HG03520 (cell line): ENCODE measurements at regions not wholly inside any gene's neighbourhood (a gene's known extent, or its start where the extent isn't known, plus 50 kb on each side); places are given as distances from the start of the nearest gene placed in this dataset.

Experiments used
- ATAC-seq: cut with Tn5 transposase; IDR thresholded peaks from one replicate; pipeline ENCODE4 v1.9.1; 2021; ENCODE audit warnings: mild to moderate bottlenecking, moderate library complexity; ENCODE audit not compliant: unreplicated experiment

GRCh38 chr14:101128478-101129321 lies 225.2 kb upstream of the RTL1 start:
- no peak for ATAC-seq

DNA sequence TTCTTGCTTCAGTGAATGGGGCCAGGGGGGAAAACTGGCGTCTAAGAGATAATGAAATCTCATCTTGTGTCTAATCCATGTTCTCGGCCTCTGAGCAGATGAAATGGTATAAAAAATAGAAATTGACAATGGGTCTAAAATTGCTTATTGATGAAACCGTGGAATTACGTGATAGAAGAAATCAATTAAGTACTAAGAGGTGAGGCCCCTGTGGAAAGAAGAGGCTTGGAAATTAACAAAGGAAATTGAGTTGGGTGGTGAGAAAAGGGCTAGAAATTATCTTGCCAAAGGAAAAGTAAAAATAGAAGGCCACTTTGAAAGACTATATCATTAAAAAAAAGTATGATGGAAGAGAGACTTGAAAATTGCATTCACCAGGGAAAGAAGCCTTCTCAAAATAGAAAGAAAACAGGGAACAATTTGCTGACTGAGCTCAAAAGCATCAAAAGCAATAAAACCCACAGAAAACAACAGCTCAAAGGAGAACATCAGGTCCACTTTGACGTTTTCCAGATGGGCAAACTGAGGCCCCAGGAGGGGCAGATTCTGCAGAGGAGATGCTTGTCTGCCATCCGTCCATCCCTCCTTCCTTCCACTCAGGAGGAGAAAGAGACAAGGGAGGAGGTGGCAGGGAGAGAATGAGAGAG lies 226.1 kb upstream of the RTL1 start:
- no peak for ATAC-seq

DNA sequence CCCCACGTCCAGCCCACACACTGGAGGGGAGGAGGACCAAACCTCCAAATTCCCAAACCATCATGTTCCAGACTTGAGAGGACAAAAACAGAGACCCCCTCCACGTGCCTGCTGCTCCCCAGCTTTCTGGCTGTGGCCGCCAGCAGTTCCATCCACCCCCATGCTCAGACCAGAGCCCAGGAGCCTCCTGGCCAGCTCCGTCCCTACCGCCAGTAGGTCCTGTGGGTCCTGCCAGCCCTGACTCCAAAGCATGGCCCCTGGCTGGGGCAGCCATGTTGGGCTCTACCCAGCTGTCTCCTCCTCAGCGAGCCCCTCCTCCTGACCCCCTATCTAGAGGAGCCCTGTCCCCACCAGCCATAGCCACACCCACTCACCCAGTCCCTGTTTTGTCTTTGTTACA lies 227.3 kb upstream of the RTL1 start:
- ATAC-seq: no peak

DNA sequence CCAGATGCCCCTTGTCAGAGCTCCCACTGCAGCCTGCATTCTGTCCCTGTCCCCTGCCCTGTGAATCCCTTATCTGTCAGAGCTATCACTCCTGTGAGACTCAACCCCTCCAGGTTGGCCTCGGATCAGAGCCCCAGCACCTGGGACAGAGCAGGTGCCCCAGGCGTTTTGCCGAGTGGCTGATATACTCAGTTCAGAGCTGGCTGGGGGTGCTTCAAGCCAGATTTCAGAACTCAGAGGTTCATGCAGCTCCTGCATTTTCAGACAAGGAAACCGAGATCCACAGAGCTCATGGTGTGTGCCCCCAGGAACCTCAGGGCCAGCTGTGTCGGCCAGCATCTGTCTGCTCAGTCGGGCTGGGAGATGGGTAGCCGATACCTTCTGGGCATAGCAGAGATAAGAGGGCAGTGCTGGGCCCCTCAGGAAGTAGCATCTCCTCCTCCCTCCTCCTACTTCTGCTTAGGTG lies 228.0 kb upstream of the RTL1 start:
- no peak for ATAC-seq

- ATAC-seq: no peak
Measured at GRCh38 chr14:101132051-101132571, 228.6 kb upstream of the RTL1 start.

DNA sequence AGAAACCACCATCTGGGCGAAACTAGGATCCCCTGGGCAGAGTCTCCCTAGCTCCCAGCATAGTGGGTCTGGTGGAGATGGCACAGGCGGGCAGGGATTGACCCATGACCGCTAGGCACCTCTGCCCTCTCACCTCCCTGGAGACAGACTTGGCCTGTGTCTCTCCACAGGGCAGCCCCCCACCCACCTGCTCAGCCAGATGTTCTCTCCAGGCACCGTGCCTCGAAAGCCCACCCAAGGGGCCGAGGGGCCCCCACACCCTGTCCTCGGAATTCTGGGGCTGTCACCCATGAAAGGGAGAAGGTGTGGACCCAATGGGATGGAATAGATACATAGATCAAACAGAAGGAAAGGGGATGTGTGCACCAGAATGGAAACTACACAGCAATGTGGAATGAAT lies 229.1 kb upstream of the RTL1 start:
- ATAC-seq: no peak

GRCh38 chr14:101133068-101133467 lies 229.5 kb upstream of the RTL1 start:
- ATAC-seq: no peak

GRCh38 chr14:101134161-101134631 lies 230.7 kb upstream of the RTL1 start:
- no peak for ATAC-seq

- no peak for ATAC-seq
Measured at GRCh38 chr14:101134851-101135433, 231.4 kb upstream of the RTL1 start.

- no peak for ATAC-seq
Measured at GRCh38 chr14:101135796-101136742, 232.5 kb upstream of the RTL1 start.

- no peak for ATAC-seq
Measured at GRCh38 chr14:101137234-101137633, 233.7 kb upstream of the RTL1 start.

DNA sequence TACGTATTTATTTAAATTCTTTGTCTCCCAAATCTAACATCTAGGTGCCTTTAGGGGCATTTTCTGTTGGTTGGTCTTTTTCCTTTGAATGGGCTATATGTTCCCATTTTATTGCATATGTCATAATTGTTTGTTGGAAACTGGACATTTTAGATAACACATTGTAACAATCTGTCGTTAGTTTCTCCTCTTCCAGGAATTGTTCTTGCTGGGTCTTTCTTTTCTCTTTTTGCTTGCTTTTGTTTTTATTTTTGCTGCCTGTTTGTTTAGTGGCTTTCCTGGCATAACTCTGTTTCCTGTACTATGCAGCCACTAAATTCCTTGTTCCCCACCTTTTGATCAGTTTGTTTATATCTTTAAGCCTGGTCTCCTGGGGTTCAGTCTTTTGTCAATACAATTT lies 244.3 kb upstream of the RTL1 start:
- ATAC-seq: no peak

- no peak for ATAC-seq
Measured at GRCh38 chr14:101150039-101150610, 246.6 kb upstream of the RTL1 start.

GRCh38 chr14:101151226-101151926 lies 247.9 kb upstream of the RTL1 start:
- no peak for ATAC-seq

DNA sequence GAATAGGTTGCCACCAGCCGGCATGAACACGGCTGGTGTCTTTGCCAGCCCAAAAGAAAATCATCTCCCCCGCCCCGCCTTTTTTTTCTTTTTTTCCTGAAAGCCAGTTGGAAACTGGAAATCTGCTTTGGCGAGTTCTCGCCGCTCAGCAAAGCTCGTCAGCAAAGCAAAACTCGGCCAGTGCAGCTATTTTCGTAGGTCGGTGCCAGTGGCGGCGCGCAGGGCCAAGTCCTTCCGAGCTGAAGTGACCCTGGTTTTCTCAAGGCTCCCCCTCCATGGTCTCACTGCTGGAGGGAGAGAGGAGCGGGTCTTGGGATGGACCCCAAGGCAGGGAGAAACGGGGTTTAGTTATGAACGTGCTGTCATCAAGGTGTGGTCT lies 248.4 kb upstream of the RTL1 start:
- ATAC-seq: no peak

DNA sequence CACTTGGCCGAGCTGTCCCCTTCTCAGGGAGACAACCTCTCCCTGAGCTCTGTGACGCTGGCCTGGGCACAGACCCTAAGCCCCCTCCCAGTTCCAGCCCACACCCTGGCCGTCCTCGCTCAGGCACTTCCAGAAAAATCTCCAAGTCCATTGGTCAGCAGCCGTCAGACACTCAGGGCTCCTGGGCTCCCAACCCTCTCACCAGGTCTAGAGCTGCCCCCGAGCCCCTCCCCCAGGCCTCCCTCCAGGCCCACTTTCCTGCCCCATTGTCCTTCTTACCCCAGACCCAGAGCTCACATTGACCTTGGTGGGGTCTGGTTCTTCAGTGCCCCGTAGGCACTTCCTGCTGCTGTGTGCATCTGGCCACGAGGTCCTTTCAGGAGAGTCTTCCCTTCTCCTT lies 249.3 kb upstream of the RTL1 start:
- no peak for ATAC-seq

GRCh38 chr14:101153691-101154090 lies 250.2 kb upstream of the RTL1 start:
- no peak for ATAC-seq

GRCh38 chr14:101155575-101155974 lies 252.1 kb upstream of the RTL1 start:
- no peak for ATAC-seq

- ATAC-seq: no peak
Measured at GRCh38 chr14:101167428-101167827, 263.9 kb upstream of the RTL1 start.

DNA sequence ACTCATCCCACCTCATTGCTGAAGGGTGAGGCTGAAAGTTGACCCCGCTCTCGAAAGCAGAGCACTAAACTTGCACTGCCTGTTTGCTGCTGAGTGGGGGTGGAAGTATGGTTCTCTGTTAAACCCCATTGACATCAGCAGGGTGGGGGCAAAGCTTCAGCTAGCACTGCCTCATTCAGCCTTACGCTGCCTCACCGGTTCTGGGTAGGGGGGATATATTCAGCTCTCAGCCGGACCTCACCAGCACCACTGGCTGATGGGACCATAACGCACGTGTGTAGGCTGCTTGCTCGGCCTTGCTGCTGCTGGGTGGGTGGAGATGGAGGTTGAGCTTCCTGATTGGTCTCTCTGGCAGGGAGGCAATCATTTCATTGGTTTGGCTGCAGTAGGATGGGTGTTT lies 265.7 kb upstream of the RTL1 start:
- ATAC-seq: no peak
